ENCODE measurements at regions not wholly inside any gene's neighbourhood (a gene's known extent, or its start where the extent isn't known, plus 50 kb on each side); places are given as distances from the start of the nearest gene placed in this dataset.

DNA sequence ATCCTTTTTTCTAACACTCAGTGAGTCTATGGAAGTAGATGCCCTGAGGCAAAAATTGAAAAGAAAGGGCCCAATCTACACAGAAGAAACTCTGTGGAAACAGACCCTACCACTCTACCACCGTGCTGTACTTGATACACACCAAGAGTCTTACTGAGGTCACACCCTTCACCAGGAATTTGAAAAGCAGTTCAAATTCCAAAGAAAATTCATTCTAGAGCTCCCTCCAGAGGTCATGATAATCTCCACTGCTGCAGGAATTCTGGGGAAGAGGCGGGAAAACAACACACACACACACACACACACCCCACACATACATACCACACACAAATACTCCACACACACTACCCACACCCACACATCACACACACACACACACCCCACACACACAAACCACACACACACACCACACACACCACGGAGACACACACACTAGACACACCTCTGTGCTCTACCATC is 336.8 kb downstream of the HDGFL1 start:
- TF ChIP-seq CTCF (IDR thresholded peaks at IDR 0.05) = no peak
- no peak for TF ChIP-seq POLR2A (IDR thresholded peaks at IDR 0.05; ENCODE audit: low read length)
- no peak for TF ChIP-seq RFX5 (IDR thresholded peaks at IDR 0.05)

Measured in A549 (cell line).